GM18951 (cell line): ENCODE measurements at regions not wholly inside any gene's neighbourhood (a gene's known extent, or its start where the extent isn't known, plus 50 kb on each side); places are given as distances from the start of the nearest gene placed in this dataset.

Experiments
- POLR2A ChIP-seq: IDR thresholded peaks from 4 replicates; pipeline ENCODE4 v1.6.1; 2011; ENCODE audit warnings: mild to moderate bottlenecking; ENCODE audit not compliant: insufficient read length, insufficient read depth; ENCODE audit errors: extremely low read depth
- in situ Hi-C: fragments of 300-500 bp; cut with MboI; formaldehyde crosslinking; loops from one replicate; pipeline ENCODE4 v1.12.0; 2022; ENCODE audit warnings: low sequenced_read_pairs, mixed read lengths, inconsistent platforms; ENCODE audit not compliant: unreplicated experiment

DNA sequence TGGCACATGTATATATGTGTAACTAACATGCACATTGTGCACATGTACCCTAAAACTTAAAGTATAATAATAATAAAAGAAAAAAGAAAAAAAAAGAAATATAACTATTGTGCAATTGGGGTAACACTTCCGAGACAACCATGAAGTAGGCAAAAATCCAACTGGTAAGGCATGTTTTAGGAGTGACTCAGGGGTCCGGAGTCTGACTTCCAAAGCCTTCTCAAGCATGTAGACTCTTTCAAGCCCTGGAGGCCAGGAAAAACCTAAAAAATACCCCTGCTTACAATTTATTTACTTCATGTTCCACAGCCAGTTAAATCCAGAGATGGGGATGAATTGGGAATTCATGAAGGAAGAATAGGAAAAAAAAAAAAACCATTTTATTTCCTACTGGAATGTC, 161.3 kb upstream of the PHACTR1 start:
- no peak for TF ChIP-seq POLR2A

DNA sequence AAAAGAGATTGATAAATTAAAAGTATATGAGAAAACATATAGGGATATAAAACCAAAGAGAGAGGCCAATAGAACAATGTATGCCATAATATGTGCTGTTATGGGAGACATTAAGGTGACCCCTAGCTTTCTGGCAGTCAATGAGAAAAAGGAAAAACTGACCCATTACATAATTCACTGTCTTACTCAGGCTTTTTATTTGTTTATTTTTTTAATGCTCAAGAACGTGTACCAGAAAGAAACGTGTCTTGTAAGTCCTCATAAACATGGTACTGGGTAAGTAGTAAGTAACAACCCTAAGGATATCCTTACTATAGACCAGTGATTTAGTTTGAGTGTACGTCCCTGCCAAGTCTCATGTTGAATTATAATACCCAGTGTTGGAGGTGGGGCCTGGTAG, 160.8 kb upstream of the PHACTR1 start:
- TF ChIP-seq POLR2A = no peak
- in situ Hi-C loops = no loop called here

More for the DNA sequence above, 161.3 kb upstream of the PHACTR1 start:
- in situ Hi-C loops = no loop called here

DNA sequence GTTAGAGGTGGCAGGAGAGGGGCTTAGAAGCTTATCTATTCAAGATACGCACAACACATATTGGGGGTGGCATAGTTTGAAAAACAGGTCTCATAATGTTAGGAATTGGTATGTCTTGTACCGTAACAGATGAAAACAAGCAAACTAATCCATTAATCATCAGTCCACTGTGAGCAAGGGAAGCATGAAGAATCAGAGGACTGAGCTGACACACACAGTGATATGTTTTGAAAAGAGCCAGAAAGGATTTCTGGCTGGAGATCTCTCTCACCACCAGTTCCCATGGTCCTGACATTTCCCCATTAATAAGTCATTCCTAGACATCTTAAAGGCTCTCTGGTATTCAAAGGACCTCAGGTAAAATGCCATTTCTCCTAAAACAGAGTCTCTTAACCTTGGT, 158.8 kb upstream of the PHACTR1 start:
- TF ChIP-seq POLR2A = no peak
- in situ Hi-C loops = no loop called here

DNA sequence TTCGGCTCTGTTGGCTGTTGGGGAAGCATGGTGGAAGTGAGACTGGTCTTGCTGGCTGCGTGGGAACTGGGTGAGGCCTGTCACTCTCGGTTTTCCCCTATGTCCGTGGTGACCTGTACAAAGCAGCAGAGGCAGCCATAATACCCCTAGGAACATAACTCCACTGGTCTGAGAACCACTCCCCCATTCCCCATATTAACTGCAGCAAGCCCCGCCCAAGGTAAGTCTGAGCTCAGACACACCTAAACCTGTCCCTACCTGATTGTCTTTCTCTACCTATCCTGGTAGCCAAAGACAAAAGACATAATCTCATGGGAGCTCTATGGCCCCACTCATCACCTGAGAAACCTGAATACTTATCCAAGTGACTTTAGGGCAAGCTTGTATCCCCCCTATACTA, 156.3 kb upstream of the PHACTR1 start:
- TF ChIP-seq POLR2A = no peak
- in situ Hi-C loops = no loop called here

DNA sequence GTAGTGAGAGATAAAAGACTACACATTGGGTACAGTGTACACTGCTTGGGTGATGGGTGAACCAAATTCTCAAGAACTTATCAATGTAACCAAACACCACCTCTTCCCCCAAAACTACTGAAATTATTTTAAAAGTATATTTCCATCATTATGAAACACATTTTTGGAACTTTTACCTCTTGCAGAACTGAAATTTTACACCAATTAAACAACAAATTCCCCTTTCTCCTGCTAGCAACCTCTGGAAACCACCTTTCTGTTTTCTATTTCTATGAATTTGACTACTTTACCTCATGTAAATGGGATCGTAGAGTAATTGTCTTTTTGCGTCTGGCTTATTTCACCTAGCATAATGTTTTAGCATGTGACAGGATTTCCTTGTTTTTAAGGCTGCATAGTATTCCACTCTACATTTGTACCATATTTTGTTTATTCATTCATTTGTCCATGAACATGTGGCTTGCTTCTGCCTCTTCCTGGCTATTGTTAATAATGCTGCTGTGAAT, 149.9 kb upstream of the PHACTR1 start:
- in situ Hi-C loops = no loop called here
- no peak for TF ChIP-seq POLR2A

DNA sequence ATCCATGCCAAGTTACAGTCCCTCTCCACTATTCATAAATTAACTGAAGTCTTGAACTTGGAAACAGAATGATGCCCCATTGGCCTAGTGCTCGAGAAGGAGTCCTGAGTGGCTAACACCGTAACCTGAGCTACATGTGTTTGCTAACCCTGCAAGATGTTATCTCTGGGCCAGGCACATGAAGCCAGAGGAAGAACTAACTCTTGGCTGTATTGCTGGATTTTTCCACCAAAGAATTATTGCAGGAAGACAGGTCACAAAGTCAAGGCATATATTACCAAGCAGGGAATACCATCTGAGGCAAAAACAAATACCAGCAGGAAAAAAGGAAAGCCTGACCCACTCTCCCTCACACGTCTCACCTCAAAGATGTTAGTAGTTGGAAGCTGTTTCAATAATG, 148.9 kb upstream of the PHACTR1 start:
- in situ Hi-C loops = no loop called here
- no peak for TF ChIP-seq POLR2A

DNA sequence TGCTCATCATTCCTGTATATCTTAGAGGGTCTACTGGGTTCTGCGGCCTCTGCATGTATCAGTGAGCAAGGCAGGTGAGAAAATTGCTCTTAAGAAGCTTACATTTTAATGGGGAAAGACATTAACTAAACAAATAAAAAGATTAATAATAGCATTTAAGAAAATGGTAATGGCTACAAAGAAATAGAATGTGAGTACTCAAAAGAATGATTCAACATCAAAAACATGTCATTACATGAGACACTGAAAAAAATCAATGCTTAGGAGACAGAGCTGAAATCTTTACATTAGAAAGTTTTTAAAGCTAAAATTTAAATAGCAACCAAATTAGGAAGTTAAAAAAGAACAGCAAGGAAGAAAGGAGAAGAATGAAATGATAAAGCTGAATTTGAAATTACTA, 146.9 kb upstream of the PHACTR1 start:
- in situ Hi-C loops = no loop called here
- no peak for TF ChIP-seq POLR2A

DNA sequence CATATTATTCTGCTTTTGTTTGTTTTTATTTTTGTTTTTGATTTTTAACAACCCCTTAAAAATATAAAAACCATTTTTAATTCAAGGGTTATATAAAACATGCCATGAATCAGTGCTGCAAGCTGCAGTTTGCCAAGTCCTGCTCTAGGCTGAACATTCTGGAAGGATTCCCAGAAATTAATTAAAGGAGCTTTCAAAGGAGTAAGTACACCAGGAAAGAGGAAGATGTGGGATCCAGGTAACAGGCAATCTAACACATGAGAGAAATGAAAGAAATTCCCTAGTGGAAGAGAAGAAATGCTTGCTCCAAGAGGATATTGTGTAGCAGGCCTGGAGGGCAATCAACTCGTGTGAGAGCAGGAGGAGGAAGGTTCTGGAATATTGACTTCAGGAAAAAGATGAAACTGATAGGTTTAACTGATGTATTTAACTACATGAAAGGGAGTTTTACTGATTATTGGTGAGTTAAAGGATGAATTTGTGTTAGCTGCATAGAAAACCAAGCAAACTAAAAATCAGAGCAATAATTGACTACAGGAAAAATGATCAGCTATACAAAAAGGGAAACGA, 146.0 kb upstream of the PHACTR1 start:
- no peak for TF ChIP-seq POLR2A
- in situ Hi-C loops = no loop called here

DNA sequence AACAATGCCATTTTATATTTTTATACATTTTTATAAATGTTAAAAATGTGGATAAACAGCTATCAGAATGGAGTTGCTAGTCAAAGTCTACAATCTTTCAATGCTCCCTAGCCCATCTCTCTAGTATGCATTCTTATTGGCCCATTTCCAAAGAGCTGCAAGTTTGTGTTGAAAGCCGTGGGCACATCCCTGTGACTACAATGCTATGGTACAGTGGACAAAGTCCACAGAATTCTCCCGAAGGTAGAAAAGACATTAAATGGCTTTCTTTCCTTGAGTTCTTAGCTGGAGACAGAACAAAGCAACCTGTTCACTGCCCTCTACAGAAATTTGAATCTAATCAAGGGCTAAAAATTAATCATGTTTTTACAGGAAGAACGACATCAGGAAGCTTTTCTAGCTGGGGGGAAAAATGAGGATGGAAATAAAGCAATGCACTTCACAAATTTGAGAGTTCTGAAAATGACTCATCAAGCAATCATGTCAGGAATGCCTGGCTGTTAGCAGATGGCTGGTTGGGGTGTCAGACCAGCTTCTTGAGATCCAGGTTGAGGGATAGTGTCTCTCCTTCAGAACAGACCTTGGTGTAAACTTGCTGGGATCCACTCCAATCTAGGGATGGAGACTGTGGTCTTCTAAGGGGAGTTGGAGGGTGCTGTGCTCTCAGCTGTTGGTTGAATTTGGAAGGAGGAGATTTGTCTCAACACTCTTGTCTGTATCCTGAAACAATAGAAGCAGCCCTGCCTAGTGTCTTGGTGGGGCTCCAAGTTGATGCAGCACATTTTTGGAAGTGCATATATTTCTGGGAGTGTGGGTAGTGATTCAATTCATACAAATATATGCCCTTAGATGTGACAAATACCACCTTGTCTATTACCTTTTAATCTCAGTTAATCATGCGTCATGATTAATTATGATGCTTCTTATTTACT, 143.4 kb upstream of the PHACTR1 start:
- in situ Hi-C loops = no loop called here
- TF ChIP-seq POLR2A = no peak

DNA sequence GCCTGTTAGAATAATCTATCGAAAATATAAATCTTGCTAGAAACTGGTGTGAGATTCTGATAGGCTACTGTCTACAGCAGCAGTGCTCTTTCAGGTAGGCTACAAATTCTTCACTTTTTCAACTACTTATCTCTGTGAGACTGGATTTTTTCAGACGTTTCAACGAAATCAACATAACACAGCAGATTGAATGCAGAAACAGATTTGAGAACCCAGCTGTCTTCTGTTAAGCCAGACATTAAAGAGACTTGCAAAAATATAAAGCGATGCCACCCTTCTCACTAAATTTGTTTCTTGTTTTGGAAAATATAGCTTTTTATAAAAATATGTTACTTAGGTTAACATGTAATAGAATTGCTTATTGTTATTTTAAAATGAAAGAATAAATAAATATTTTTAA, 140.6 kb upstream of the PHACTR1 start:
- in situ Hi-C loops = no loop called here
- TF ChIP-seq POLR2A = no peak

DNA sequence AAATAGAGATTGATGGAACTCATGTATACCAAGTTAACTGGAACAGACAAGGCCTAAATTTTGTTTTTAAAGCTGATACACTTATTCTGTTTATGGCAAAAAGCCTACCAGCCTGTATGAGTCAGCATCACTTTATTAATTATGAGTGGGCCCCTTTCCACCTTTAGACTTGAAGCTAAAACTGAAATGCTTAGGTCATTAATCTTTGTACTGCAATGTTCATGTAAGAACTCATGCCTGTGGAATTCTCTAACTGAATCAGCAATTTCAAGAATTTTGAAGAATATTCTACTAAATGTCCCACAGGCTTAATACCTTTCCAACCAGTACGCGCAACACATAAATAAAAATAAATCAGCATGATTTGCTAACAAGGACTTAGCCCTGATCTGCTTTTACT, 140.2 kb upstream of the PHACTR1 start:
- TF ChIP-seq POLR2A = no peak
- in situ Hi-C loops = no loop called here

DNA sequence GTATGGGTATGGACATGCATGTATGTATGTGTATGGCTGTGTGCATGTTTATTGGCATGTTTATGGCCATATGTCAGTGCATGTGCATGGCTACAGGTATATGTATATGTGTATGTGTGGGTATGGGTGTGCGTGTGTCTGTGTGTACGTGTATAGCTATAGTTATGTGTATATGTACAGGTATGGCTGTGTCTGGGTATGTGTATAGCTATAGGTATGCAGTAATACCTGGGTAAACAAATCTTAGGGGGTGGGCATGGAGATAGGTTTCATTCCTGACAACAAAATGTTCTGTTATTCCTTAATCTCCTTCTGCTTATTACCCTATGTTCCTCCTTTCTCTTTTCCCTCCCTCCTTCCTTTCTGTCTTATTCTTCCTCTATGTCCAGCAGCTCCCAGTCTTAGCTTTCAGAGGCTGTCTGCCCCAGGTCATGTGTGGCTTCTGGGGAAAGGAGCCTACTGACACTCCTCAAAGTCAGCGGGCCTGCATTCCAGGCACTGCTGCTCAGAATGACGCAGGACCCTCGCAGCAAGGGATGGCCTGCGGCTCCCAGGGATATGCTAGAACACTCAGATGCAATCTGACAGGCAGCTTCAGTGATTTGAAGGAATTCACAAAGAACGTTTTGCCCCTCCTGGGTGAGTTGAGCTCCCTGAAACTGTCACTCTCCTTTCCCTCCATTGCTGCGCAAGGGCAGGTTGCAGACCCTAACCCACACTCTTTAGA, 139.3 kb upstream of the PHACTR1 start:
- TF ChIP-seq POLR2A = no peak
- in situ Hi-C loops = no loop called here

DNA sequence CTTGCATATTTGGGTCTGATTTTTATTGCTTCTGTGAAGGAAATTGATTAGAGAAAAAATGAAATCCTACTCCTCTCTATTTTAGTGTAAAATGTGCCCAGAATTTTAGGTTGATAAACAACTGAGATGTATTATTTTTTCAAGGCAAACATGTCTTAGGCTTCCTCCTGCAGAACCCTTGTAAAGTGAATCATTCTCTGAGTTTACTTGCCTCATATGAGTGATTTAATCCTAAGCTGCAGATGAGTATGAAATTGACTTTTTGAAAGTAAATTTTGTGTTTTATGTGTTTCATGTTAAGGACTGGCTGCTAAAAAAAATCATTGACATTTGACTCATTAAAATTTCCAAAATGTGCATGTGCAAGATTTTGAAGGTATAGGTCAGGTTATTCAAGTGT, 138.5 kb upstream of the PHACTR1 start:
- in situ Hi-C loops = no loop called here
- TF ChIP-seq POLR2A = no peak
